DOHH2 (cell line): ENCODE measurements at regions not wholly inside any gene's neighbourhood (a gene's known extent, or its start where the extent isn't known, plus 50 kb on each side); places are given as distances from the start of the nearest gene placed in this dataset.

ENCODE experiments used
- EZH2phosphoT487 ChIP-seq: fragments of 200-600 bp; sonication (generic); IDR thresholded peaks from 2 replicates; pipeline ENCODE4 v1.6.1; 2017; ENCODE audit warnings: borderline replicate concordance, mild to moderate bottlenecking, antibody characterized with exemption, low read length, moderate library complexity, mixed read lengths
- TF ChIP-seq, protein P1 (sequence below): fragments of 200-600 bp; sonication (generic); IDR thresholded peaks from one replicate; pipeline ENCODE4 v1.5.1; 2014; ENCODE audit warnings: antibody characterized with exemption, mild to moderate bottlenecking, low read depth, low read length; ENCODE audit not compliant: poor library complexity, severe bottlenecking

DNA sequence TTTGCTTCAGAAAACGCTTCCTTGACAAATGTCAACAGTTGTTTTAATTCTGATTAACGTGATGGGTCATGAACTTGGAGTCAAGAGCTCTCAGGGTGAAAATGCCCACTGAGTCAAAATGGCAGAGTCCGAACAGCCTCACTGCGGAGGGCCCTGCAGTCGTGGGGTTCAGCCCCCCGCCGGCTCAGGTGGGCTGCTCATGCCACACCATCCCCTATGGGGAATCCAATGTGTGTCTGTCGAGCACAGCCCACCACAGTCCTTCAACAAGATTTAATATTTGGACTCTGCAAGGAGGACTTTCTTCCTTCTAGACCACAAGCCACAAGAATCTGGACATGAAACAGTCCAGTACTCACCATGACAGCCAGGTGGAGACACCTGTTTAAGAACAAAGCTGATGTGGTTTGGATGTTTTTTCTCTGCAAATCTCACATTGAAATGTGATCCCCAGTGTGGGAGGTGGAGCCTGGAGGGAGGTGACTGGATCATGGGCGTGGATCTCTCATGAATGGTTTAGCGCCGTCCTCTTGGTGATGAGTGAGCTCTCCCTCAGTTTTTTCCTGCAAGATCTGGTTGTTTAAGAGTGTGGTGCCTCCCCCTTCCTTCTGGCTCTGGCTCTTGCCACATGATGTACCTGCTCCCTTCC lies 201.0 kb downstream of the NDUFA10 start:
- TF ChIP-seq, protein P1, sequence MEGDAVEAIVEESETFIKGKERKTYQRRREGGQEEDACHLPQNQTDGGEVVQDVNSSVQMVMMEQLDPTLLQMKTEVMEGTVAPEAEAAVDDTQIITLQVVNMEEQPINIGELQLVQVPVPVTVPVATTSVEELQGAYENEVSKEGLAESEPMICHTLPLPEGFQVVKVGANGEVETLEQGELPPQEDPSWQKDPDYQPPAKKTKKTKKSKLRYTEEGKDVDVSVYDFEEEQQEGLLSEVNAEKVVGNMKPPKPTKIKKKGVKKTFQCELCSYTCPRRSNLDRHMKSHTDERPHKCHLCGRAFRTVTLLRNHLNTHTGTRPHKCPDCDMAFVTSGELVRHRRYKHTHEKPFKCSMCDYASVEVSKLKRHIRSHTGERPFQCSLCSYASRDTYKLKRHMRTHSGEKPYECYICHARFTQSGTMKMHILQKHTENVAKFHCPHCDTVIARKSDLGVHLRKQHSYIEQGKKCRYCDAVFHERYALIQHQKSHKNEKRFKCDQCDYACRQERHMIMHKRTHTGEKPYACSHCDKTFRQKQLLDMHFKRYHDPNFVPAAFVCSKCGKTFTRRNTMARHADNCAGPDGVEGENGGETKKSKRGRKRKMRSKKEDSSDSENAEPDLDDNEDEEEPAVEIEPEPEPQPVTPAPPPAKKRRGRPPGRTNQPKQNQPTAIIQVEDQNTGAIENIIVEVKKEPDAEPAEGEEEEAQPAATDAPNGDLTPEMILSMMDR: no peak
- TF ChIP-seq EZH2phosphoT487: no peak
